KMS-11 (cell line): ENCODE measurements at regions not wholly inside any gene's neighbourhood (a gene's known extent, or its start where the extent isn't known, plus 50 kb on each side); places are given as distances from the start of the nearest gene placed in this dataset.

Experiments
- H2AFZ ChIP-seq: fragments of 200-600 bp; sonication (generic); 2 replicates; pipeline ENCODE4 v1.6.1; 2016; ENCODE audit warnings: antibody characterized with exemption, mixed run types, low read depth
- H3K27ac ChIP-seq: fragments of 200-600 bp; sonication (generic); 2 replicates; pipeline ENCODE4 v1.6.1; 2016; ENCODE audit warnings: mild to moderate bottlenecking, mixed run types
- H3K27me3 ChIP-seq: fragments of 200-600 bp; sonication (generic); 2 replicates; pipeline ENCODE4 v1.6.1; 2017; ENCODE audit warnings: mild to moderate bottlenecking, low read depth, mixed run types, moderate library complexity; ENCODE audit not compliant: insufficient read depth
- H3K36me3 ChIP-seq: fragments of 200-600 bp; sonication (generic); 2 replicates; pipeline ENCODE4 v1.6.1; 2017; ENCODE audit warnings: mild to moderate bottlenecking, mixed run types; ENCODE audit not compliant: insufficient read depth
- H3K4me1 ChIP-seq: fragments of 200-600 bp; sonication (generic); 2 replicates; pipeline ENCODE4 v1.6.1; 2016; ENCODE audit warnings: mild to moderate bottlenecking, low read depth, mixed run types; ENCODE audit not compliant: poor library complexity, severe bottlenecking
- H3K4me2 ChIP-seq: fragments of 200-600 bp; sonication (generic); 2 replicates; pipeline ENCODE4 v1.7.0; 2016; ENCODE audit warnings: mild to moderate bottlenecking, mixed run types
- H3K4me3 ChIP-seq: fragments of 200-600 bp; sonication (generic); IDR thresholded peaks from 2 replicates; pipeline ENCODE4 v1.6.1; 2017; ENCODE audit warnings: low read depth, low read length, mixed read lengths; ENCODE audit not compliant: insufficient read depth
- H3K79me2 ChIP-seq: fragments of 200-600 bp; sonication (generic); 2 replicates; pipeline ENCODE4 v1.6.1; 2016; ENCODE audit warnings: low read depth, mixed run types; ENCODE audit not compliant: insufficient read depth
- H3K9ac ChIP-seq: fragments of 200-600 bp; sonication (generic); 2 replicates; pipeline ENCODE4 v1.6.1; 2016; ENCODE audit warnings: mild to moderate bottlenecking, mixed run types
- H4K20me1 ChIP-seq: fragments of 200-600 bp; sonication (generic); 2 replicates; pipeline ENCODE4 v1.6.1; 2016; ENCODE audit warnings: mild to moderate bottlenecking, mixed run types; ENCODE audit not compliant: insufficient read depth
- CTCF ChIP-seq: fragments of 200-600 bp; sonication (generic); conservative IDR thresholded peaks from 2 replicates; pipeline ENCODE4 v1.6.1; 2017; ENCODE audit warnings: low read depth, mild to moderate bottlenecking, antibody characterized with exemption, low read length, moderate library complexity, mixed read lengths

GRCh38 chr1:193340331-193340730 lies 153.9 kb upstream of the B3GALT2 start:
- Histone ChIP-seq H3K9ac (no peak overlapping the region), H3K4me1 (peaks cover 11% of the 10 kb centered on the region), H3K36me3 (no peaks in the 10 kb centered on the region), H3K4me2 (no peak overlapping the region), H2AFZ (no peak overlapping the region), H3K79me2 (no peaks in the 10 kb centered on the region), H3K27me3 (no peaks in the 10 kb centered on the region), H3K4me3 (no peak overlapping the region), H4K20me1 (no peaks in the 10 kb centered on the region), H3K27ac (no peak overlapping the region)
- no peak for TF ChIP-seq CTCF

GRCh38 chr1:193339401-193339800 lies 153.0 kb upstream of the B3GALT2 start:
- no peak overlapping the region for H3K4me3 ChIP-seq
- no peaks in the 10 kb centered on the region for H4K20me1 ChIP-seq
- H3K9ac ChIP-seq, result no peak overlapping the region
- no peaks in the 10 kb centered on the region for H3K27me3 ChIP-seq
- no peaks in the 10 kb centered on the region for H3K36me3 ChIP-seq
- no peak overlapping the region for H3K4me2 ChIP-seq
- TF ChIP-seq CTCF, result no peak
- H3K27ac ChIP-seq, result no peak overlapping the region
- H3K4me1 ChIP-seq, result peaks cover 11% of the 10 kb centered on the region
- no peak overlapping the region for H2AFZ ChIP-seq
- no peaks in the 10 kb centered on the region for H3K79me2 ChIP-seq

- TF ChIP-seq CTCF, result peak; percentile 43
- Histone ChIP-seq H3K9ac (no peak overlapping the region), H3K4me1 (peaks cover 11% of the 10 kb centered on the region), H3K36me3 (no peaks in the 10 kb centered on the region), H3K4me2 (peak overlapping the region; percentile 5; the same call in 1 of the 2 replicates), H3K27ac (no peak overlapping the region), H3K4me3 (no peak overlapping the region), H4K20me1 (no peaks in the 10 kb centered on the region), H3K27me3 (no peaks in the 10 kb centered on the region), H3K79me2 (no peaks in the 10 kb centered on the region), H2AFZ (no peak overlapping the region)
Measured at GRCh38 chr1:193338194-193338593, 151.8 kb upstream of the B3GALT2 start.

GRCh38 chr1:193335806-193336428 lies 149.5 kb upstream of the B3GALT2 start:
- Histone ChIP-seq H3K27ac (no peak overlapping the region), H3K4me3 (no peak overlapping the region)
- no peak for TF ChIP-seq CTCF

More at GRCh38 chr1:193335806-193336428, 149.5 kb upstream of the B3GALT2 start:
- no peak overlapping the region for H3K9ac ChIP-seq
- H3K27me3 ChIP-seq, result no peaks in the 10 kb centered on the region
- H3K4me2 ChIP-seq, result no peak overlapping the region
- H3K4me1 ChIP-seq, result peaks cover 11% of the 10 kb centered on the region
- H2AFZ ChIP-seq, result no peak overlapping the region
- H3K79me2 ChIP-seq, result no peaks in the 10 kb centered on the region
- H4K20me1 ChIP-seq, result no peaks in the 10 kb centered on the region
- H3K36me3 ChIP-seq, result no peaks in the 10 kb centered on the region
